H1 (cell line): ENCODE measurements at regions not wholly inside any gene's neighbourhood (a gene's known extent, or its start where the extent isn't known, plus 50 kb on each side); places are given as distances from the start of the nearest gene placed in this dataset.
A peak's percentile ranks its signal among the peaks of the same experiment; 100 is the strongest.

Experiments used
- CTCF ChIA-PET: fragments of 300-600 bp; sonication (Branson Sonifier 250); formaldehyde crosslinking; loops from one replicate; lab custom pipeline; 2021; ENCODE audit not compliant: partially characterized antibody; lab: Charles Lee
- POLR2A ChIA-PET: fragments of 300-600 bp; sonication (Branson Sonifier 250); formaldehyde crosslinking; loops from one replicate; lab custom pipeline; 2021; ENCODE audit warnings: inconsistent platforms; ENCODE audit not compliant: partially characterized antibody; lab: Charles Lee
- DNase-seq, 2 experiments: peaks; one replicate each; pipeline versions ENCODE4 v3.0.0 to v3.0.0-alpha.2; 2010 to 2022; ENCODE audit warnings: low spot score in 2 of 2, low read depth in 1 of 2, mixed read lengths in 1 of 2
- FAIRE-seq: peaks from 2 replicates; lab custom pipeline; 2011; peaks lifted over from hg19 to GRCh38; lab: Jason Lieb, UNC
- H2AFZ ChIP-seq: 2 replicates; pipeline ENCODE4 v1.8.1; 2012; ENCODE audit warnings: low read length, inconsistent platforms
- H2AK5ac ChIP-seq: 2 replicates; pipeline ENCODE4 v1.6.1; 2013; ENCODE audit warnings: low read depth, low read length
- H2BK120ac ChIP-seq: replicated peaks from 2 replicates; pipeline ENCODE3; 2013; ENCODE audit warnings: low read depth, low read length, inconsistent platforms
- H2BK12ac ChIP-seq: 2 replicates; pipeline ENCODE4 v1.6.1; 2013; ENCODE audit warnings: low read depth, low read length
- H2BK15ac ChIP-seq: 2 replicates; pipeline ENCODE4 v1.6.1; 2013; ENCODE audit warnings: low read length
- H2BK20ac ChIP-seq: 2 replicates; pipeline ENCODE4 v1.6.1; 2013; ENCODE audit warnings: low read length
- H2BK5ac ChIP-seq: 2 replicates; pipeline ENCODE4 v1.6.1; 2013; ENCODE audit warnings: low read depth, low read length
- H3K14ac ChIP-seq: 2 replicates; pipeline ENCODE4 v1.6.1; 2013; ENCODE audit warnings: inconsistent platforms; ENCODE audit not compliant: insufficient read length
- H3K18ac ChIP-seq: 2 replicates; pipeline ENCODE4 v1.6.1; 2013; ENCODE audit warnings: low read length; ENCODE audit errors: extremely low read depth
- H3K23ac ChIP-seq: 2 replicates; pipeline ENCODE4 v1.6.1; 2013; ENCODE audit warnings: inconsistent platforms; ENCODE audit not compliant: insufficient read length
- H3K23me2 ChIP-seq: 2 replicates; pipeline ENCODE4 v1.6.1; 2013; ENCODE audit warnings: low read depth, low read length
- H3K27ac ChIP-seq: 2 replicates; pipeline ENCODE4 v1.6.1; 2011; ENCODE audit warnings: low read depth, low read length, inconsistent platforms
- H3K27me3 ChIP-seq, 4 experiments: replicated peaks in 1 of 4; 1 replicate in 1 of 4; 2 replicates in 3 of 4; pipeline versions ENCODE4 v1.6.1 to v1.8.1; 2011 to 2013; ENCODE audit warnings: low read length in 3 of 4, mild to moderate bottlenecking in 3 of 4, inconsistent platforms in 2 of 4, mixed read lengths in 2 of 4, moderate library complexity in 1 of 4; ENCODE audit not compliant: control insufficient read depth in 3 of 4, insufficient read depth in 3 of 4; ENCODE audit errors: extremely low read depth in 1 of 4
- H3K36me3 ChIP-seq, 4 experiments: 2 replicates each; pipeline versions ENCODE4 v1.6.1 to v1.8.1; 2011 to 2013; ENCODE audit warnings: mild to moderate bottlenecking in 4 of 4, low read length in 3 of 4, moderate library complexity in 2 of 4, control low read depth in 1 of 4, inconsistent platforms in 1 of 4; ENCODE audit not compliant: insufficient read depth in 4 of 4, control insufficient read depth in 2 of 4
- H3K4ac ChIP-seq: replicated peaks from 2 replicates; pipeline ENCODE3; 2013; ENCODE audit warnings: low read length, low read depth, mixed read lengths, inconsistent platforms; ENCODE audit not compliant: insufficient read length
- H3K4me1 ChIP-seq, 4 experiments: replicated peaks in 1 of 4; 1 replicate in 1 of 4; 2 replicates in 3 of 4; pipeline versions ENCODE4 v1.6.1 to v1.8.1; 2011 to 2013; ENCODE audit warnings: low read length in 3 of 4, inconsistent platforms in 2 of 4, mixed read lengths in 1 of 4; ENCODE audit not compliant: insufficient read depth in 4 of 4, control insufficient read depth in 3 of 4
- H3K4me2 ChIP-seq, 2 experiments: 2 replicates each; pipeline versions ENCODE4 v1.6.1 to v1.8.1; 2011 to 2013; ENCODE audit warnings: low read depth in 2 of 2, low read length in 2 of 2, control low read depth in 1 of 2, inconsistent platforms in 1 of 2, mild to moderate bottlenecking in 1 of 2; ENCODE audit not compliant: insufficient read depth in 1 of 2
- H3K4me3 ChIP-seq, 4 experiments: fragments of 200-600, 300-600 bp in 1 of 4; sonication (generic), shearing (Covaris generic), sonication (Bioruptor Twin) in 1 of 4; 2 replicates each; pipeline versions ENCODE4 v1.5.1 to v1.8.1; 2011 to 2016; ENCODE audit warnings: low read length in 4 of 4, low read depth in 3 of 4, control low read depth in 2 of 4, inconsistent platforms in 2 of 4, mild to moderate bottlenecking in 2 of 4, mixed read lengths in 1 of 4, moderate library complexity in 1 of 4; ENCODE audit not compliant: insufficient read depth in 2 of 4; ENCODE audit errors: extremely low read depth in 1 of 4
- H3K56ac ChIP-seq: replicated peaks from 2 replicates; pipeline ENCODE3; 2013; ENCODE audit warnings: low read depth, mild to moderate bottlenecking, mixed read lengths, low read length, inconsistent platforms; ENCODE audit not compliant: insufficient read length
- H3K79me1 ChIP-seq: 2 replicates; pipeline ENCODE4 v1.6.1; 2013; ENCODE audit warnings: low read depth, low read length, control low read depth
- H3K79me2 ChIP-seq, 2 experiments: 2 replicates each; pipeline versions ENCODE4 v1.6.1 to v1.8.1; 2012 to 2013; ENCODE audit warnings: low read length in 2 of 2, mild to moderate bottlenecking in 2 of 2, inconsistent platforms in 1 of 2; ENCODE audit not compliant: insufficient read depth in 2 of 2, control insufficient read depth in 1 of 2
- H3K9ac ChIP-seq, 4 experiments: replicated peaks in 1 of 4; 1 replicate in 1 of 4; 2 replicates in 3 of 4; pipeline versions ENCODE4 v1.6.1 to v1.8.1; 2011 to 2013; ENCODE audit warnings: low read depth in 3 of 4, low read length in 3 of 4, control low read depth in 2 of 4, mild to moderate bottlenecking in 2 of 4, moderate library complexity in 2 of 4, inconsistent platforms in 1 of 4; ENCODE audit errors: extremely low read depth in 1 of 4
- H3K9me3 ChIP-seq, 2 experiments: 2 replicates each; pipeline versions ENCODE4 v1.6.1 to v1.8.1; 2012 to 2013; ENCODE audit warnings: mild to moderate bottlenecking in 2 of 2, moderate library complexity in 2 of 2, control low read depth in 1 of 2, inconsistent platforms in 1 of 2, low read depth in 1 of 2, low read length in 1 of 2, mixed read lengths in 1 of 2; ENCODE audit not compliant: insufficient read depth in 2 of 2
- H4K20me1 ChIP-seq, 2 experiments: replicated peaks in 1 of 2; 2 replicates each; pipeline versions ENCODE3 to v1.8.1; 2011 to 2013; ENCODE audit warnings: inconsistent platforms in 2 of 2, low read length in 2 of 2, mild to moderate bottlenecking in 1 of 2; ENCODE audit not compliant: insufficient read depth in 2 of 2, control insufficient read depth in 1 of 2
- H4K5ac ChIP-seq: 2 replicates; pipeline ENCODE4 v1.6.1; 2013; ENCODE audit warnings: low read length, low read depth, mixed read lengths, inconsistent platforms; ENCODE audit not compliant: insufficient read length
- H4K8ac ChIP-seq: 2 replicates; pipeline ENCODE4 v1.8.0; 2013; ENCODE audit warnings: mild to moderate bottlenecking, moderate library complexity, low read length, inconsistent platforms; ENCODE audit not compliant: insufficient read depth; ENCODE audit errors: extremely low read depth
- H4K91ac ChIP-seq: replicated peaks from 2 replicates; pipeline ENCODE3; 2013; ENCODE audit warnings: low read length, mixed read lengths, inconsistent platforms; ENCODE audit not compliant: insufficient read length
- BACH1 ChIP-seq: IDR thresholded peaks from 2 replicates; pipeline ENCODE4 v1.6.1; 2012; ENCODE audit warnings: low read length, improper control_type of control experiment
- CTBP2 ChIP-seq: IDR thresholded peaks from 2 replicates; pipeline ENCODE4 v1.7.0; 2011; ENCODE audit warnings: borderline replicate concordance, mild to moderate bottlenecking, moderate library complexity, mixed read lengths, low read length; ENCODE audit not compliant: insufficient read depth, insufficient read length
- KDM4A ChIP-seq: IDR thresholded peaks from one replicate; pipeline ENCODE4 v1.7.1; 2012; ENCODE audit warnings: low read depth, mild to moderate bottlenecking, moderate library complexity, low read length, inconsistent platforms; ENCODE audit not compliant: severe bottlenecking
- RAD21 ChIP-seq, 2 experiments: IDR thresholded peaks in 1 of 2; conservative IDR thresholded peaks in 1 of 2; 2 replicates each; pipeline ENCODE4 v1.6.1; 2011; ENCODE audit warnings: low read depth in 2 of 2, low read length in 2 of 2, improper control_type of control experiment in 1 of 2, inconsistent platforms in 1 of 2, mild to moderate bottlenecking in 1 of 2, moderate library complexity in 1 of 2
- RNF2 ChIP-seq: fragments of 200-900, 300-1000 bp; sonication (generic); IDR thresholded peaks from 2 replicates; pipeline ENCODE4 v1.7.1; 2016; ENCODE audit warnings: borderline replicate concordance, low read depth, mild to moderate bottlenecking, antibody characterized with exemption, low read length; ENCODE audit not compliant: poor library complexity, severe bottlenecking; ENCODE audit errors: missing control alignments
- RXRA ChIP-seq: IDR thresholded peaks from 2 replicates; pipeline ENCODE4 v1.6.1; 2011; ENCODE audit warnings: low read depth, mild to moderate bottlenecking, low read length, moderate library complexity; ENCODE audit not compliant: insufficient read depth
- SAP30 ChIP-seq: fragments of 300-600 bp; sonication (generic); IDR thresholded peaks from 2 replicates; pipeline ENCODE4 v1.7.1; 2012; ENCODE audit warnings: low read length, moderate library complexity, mild to moderate bottlenecking, inconsistent platforms; ENCODE audit not compliant: insufficient read depth, insufficient replicate concordance
- SP2 ChIP-seq: IDR thresholded peaks from 2 replicates; pipeline ENCODE4 v1.6.1; 2012; ENCODE audit warnings: mild to moderate bottlenecking, low read length, inconsistent platforms
- SP4 ChIP-seq: IDR thresholded peaks from 2 replicates; pipeline ENCODE4 v1.6.1; 2012; ENCODE audit warnings: low read length, inconsistent platforms
- YY1 ChIP-seq: IDR thresholded peaks from 2 replicates; pipeline ENCODE4 v1.6.1; 2011; ENCODE audit warnings: low read depth, mild to moderate bottlenecking, low read length
- WGBS, 2 experiments: shearing (Covaris generic) in 1 of 2; methylation state at CpG; one replicate each; pipeline versions ENCODE4 v1.1.6 to v1.1.7; 2013 to 2015; ENCODE audit warnings: low lambda C conversion rate in 2 of 2, mixed read lengths in 2 of 2, inconsistent platforms in 1 of 2, low coverage in 1 of 2, missing lambda C conversion rate in 1 of 2; ENCODE audit not compliant: insufficient replicate concordance in 2 of 2, insufficient coverage in 1 of 2, insufficient read length in 1 of 2; ENCODE audit errors: extremely low coverage in 1 of 2, missing lambda C conversion rate in 1 of 2; 5-methylcytosine and 5-hydroxymethylcytosine counted together
- TF ChIP-seq, protein P1 (sequence below), 3 experiments: IDR thresholded peaks; 1 replicate in 2 of 3; 2 replicates in 1 of 3; pipeline versions ENCODE4 v1.5.1 to v1.6.1; 2011; ENCODE audit warnings: low read length in 3 of 3, mild to moderate bottlenecking in 3 of 3, inconsistent platforms in 2 of 3, low read depth in 1 of 3, moderate library complexity in 1 of 3; ENCODE audit not compliant: insufficient read depth in 1 of 3; ENCODE audit errors: control extremely low read depth in 1 of 3

- H3K4ac ChIP-seq = no peak overlapping the region
- no peak overlapping the region for H2BK20ac ChIP-seq
- no peak for DNase-seq
- no peak overlapping the region for H3K56ac ChIP-seq
- H2AK5ac ChIP-seq = no peak overlapping the region
- H3K79me2 ChIP-seq = no peaks in the 10 kb centered on the region
- no peaks in the 10 kb centered on the region for H3K4me1 ChIP-seq
- H3K14ac ChIP-seq = no peak overlapping the region
- H3K23me2 ChIP-seq = no peaks in the 10 kb centered on the region
- FAIRE-seq = no peak
- H3K36me3 ChIP-seq = no peaks in the 10 kb centered on the region
- no peak overlapping the region for H2BK12ac ChIP-seq
- H4K91ac ChIP-seq = no peak overlapping the region
- no peak overlapping the region for H3K18ac ChIP-seq
- no peak overlapping the region for H2BK120ac ChIP-seq
- ChIA-PET CTCF (interaction anchor here (0.7 kb wide), 1 partner anchor 717 kb away, joined by 3 read pairs; no protein-coding TSS in a partner anchor), POLR2A (no interaction called here)
- no peak overlapping the region for H3K23ac ChIP-seq
- H3K79me1 ChIP-seq = no peaks in the 10 kb centered on the region
- no peak overlapping the region for H2BK5ac ChIP-seq
- no peaks in the 10 kb centered on the region for H3K27me3 ChIP-seq
- no peak overlapping the region for H3K9ac ChIP-seq
- H4K5ac ChIP-seq = no peak overlapping the region
- H4K8ac ChIP-seq = no peak overlapping the region
- no peak overlapping the region for H3K4me2 ChIP-seq
- WGBS, 2 experiments = 87% methylated on average over 3 of the region's 3 CpGs; no CpG with 5 or more reads in 1 of the 2 experiments
- H2AFZ ChIP-seq = peak overlapping the region; percentile 12; the same call in 1 of the 2 replicates
- no peak overlapping the region for H3K4me3 ChIP-seq
- H2BK15ac ChIP-seq = no peak overlapping the region
- no peaks in the 10 kb centered on the region for H4K20me1 ChIP-seq
- H3K9me3 ChIP-seq = no peaks in the 10 kb centered on the region
- no peak overlapping the region for H3K27ac ChIP-seq
- TF ChIP-seq SAP30 (no peak), RAD21 (IDR thresholded peaks at IDR 0.05 in 1 of 2, conservative IDR thresholded peaks at IDR 0.05 in 1 of 2; ENCODE audit: low read depth in 2 of 2, low read length in 2 of 2) (no peak), BACH1 (no peak), KDM4A (no peak), RXRA (no peak), SP4 (no peak), SP2 (no peak), RNF2 (no peak), CTBP2 (no peak), YY1 (no peak)
- TF ChIP-seq, protein P1, sequence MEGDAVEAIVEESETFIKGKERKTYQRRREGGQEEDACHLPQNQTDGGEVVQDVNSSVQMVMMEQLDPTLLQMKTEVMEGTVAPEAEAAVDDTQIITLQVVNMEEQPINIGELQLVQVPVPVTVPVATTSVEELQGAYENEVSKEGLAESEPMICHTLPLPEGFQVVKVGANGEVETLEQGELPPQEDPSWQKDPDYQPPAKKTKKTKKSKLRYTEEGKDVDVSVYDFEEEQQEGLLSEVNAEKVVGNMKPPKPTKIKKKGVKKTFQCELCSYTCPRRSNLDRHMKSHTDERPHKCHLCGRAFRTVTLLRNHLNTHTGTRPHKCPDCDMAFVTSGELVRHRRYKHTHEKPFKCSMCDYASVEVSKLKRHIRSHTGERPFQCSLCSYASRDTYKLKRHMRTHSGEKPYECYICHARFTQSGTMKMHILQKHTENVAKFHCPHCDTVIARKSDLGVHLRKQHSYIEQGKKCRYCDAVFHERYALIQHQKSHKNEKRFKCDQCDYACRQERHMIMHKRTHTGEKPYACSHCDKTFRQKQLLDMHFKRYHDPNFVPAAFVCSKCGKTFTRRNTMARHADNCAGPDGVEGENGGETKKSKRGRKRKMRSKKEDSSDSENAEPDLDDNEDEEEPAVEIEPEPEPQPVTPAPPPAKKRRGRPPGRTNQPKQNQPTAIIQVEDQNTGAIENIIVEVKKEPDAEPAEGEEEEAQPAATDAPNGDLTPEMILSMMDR (IDR thresholded peaks at IDR 0.05; ENCODE audit: control extremely low read depth in 1 of 3, insufficient read depth in 1 of 3, low read depth in 1 of 3, low read length in 3 of 3) = no peak
Measured at GRCh38 chr14:97331058-97331457, 533.9 kb downstream of the VRK1 start.
